ENCODE measurements at regions not wholly inside any gene's neighbourhood (a gene's known extent, or its start where the extent isn't known, plus 50 kb on each side); places are given as distances from the start of the nearest gene placed in this dataset.

DNA sequence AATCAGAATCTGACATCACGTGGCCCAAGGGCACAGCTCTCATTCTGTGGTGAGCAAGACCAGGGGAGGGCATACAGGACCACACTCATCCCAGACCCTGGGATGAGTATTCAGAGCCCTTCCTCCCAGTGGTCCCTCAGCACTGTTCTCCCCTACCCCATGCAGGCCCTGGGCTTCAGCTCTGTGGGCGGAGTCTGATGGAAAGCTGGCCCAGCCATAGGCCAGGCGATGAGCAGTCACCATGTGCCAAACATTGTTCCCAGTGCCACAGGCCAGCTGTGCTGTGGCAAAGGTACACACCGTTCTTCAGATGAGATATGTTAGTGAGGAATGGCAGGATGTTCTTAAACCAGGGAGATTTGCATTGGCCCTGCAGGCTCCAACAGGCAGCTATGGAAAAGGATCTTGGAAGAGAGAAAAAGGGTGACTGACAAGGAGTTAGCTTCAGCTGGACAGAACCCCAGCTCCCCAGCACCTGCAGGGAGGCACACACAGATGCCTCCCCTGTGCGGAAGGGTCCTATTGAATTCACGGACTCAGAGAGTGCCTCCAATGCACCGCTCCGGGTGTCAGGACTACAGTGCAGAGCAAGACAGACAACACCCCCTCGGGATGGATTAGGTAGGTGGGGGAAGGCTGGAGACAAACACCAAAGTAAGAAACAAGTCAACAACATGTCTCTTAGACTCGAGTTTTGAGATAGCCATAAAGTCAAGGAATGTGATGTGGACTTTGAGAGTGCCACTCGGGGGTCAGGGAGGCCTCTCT, 596.0 kb upstream of the MGMT start:
- no peak overlapping the region for H3K4me2 ChIP-seq (ENCODE audit: low read length)
- H3K36me3 ChIP-seq (ENCODE audit: control insufficient read depth, insufficient read depth, low read length), result no peaks in the 10 kb centered on the region
- H3K27ac ChIP-seq, result no peak overlapping the region
- H3K27me3 ChIP-seq (ENCODE audit: control insufficient read depth, insufficient read depth, low read length), result no peaks in the 10 kb centered on the region
- no peak overlapping the region for H3K9ac ChIP-seq
- H3K4me1 ChIP-seq, result no peaks in the 10 kb centered on the region
- H3K4me3 ChIP-seq (ENCODE audit: low read depth, low read length), result no peak overlapping the region
- H3K79me2 ChIP-seq, result no peaks in the 10 kb centered on the region
- no peaks in the 10 kb centered on the region for H3K9me3 ChIP-seq (ENCODE audit: control insufficient read depth, low read length)
- no peak overlapping the region for H2AFZ ChIP-seq
- TF ChIP-seq CTCF (IDR thresholded peaks at IDR 0.05), result no peak

DNA sequence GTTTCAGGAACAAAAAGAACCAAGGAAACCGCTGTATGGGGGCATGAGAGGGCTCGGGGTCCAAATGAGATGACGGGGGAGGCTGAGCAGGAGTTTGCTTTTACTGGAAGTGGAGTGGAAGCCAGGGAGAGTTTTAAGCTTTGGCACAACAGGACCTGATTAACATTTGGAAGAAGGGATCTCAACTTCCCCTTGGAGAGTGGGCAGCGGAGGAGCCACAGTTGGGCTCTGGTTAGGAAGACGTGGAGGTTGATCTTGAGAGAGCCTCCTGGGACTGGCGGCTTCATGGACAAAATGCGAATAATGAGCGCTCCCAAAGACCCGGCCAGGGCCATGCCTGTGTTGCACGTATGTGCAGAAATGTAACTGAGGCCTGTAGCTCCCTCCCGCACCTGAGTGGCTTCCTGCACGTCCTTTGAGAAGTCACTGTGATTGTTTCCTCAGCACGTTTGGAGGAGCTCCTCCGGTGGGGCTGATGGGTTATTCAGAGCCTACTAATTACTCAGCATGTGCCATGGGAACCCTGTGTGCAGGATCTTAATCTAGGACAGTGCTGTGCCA, 595.3 kb upstream of the MGMT start:
- no peaks in the 10 kb centered on the region for H3K4me1 ChIP-seq
- TF ChIP-seq CTCF (IDR thresholded peaks at IDR 0.05), result no peak
- H3K9me3 ChIP-seq (ENCODE audit: control insufficient read depth, low read length), result no peaks in the 10 kb centered on the region
- no peak overlapping the region for H3K4me3 ChIP-seq (ENCODE audit: low read depth, low read length)
- no peak overlapping the region for H2AFZ ChIP-seq
- H3K9ac ChIP-seq, result no peak overlapping the region
- H3K36me3 ChIP-seq (ENCODE audit: control insufficient read depth, insufficient read depth, low read length), result no peaks in the 10 kb centered on the region
- no peak overlapping the region for H3K27ac ChIP-seq
- no peak overlapping the region for H3K4me2 ChIP-seq (ENCODE audit: low read length)
- H3K27me3 ChIP-seq (ENCODE audit: control insufficient read depth, insufficient read depth, low read length), result no peaks in the 10 kb centered on the region
- H3K79me2 ChIP-seq, result no peaks in the 10 kb centered on the region

DNA sequence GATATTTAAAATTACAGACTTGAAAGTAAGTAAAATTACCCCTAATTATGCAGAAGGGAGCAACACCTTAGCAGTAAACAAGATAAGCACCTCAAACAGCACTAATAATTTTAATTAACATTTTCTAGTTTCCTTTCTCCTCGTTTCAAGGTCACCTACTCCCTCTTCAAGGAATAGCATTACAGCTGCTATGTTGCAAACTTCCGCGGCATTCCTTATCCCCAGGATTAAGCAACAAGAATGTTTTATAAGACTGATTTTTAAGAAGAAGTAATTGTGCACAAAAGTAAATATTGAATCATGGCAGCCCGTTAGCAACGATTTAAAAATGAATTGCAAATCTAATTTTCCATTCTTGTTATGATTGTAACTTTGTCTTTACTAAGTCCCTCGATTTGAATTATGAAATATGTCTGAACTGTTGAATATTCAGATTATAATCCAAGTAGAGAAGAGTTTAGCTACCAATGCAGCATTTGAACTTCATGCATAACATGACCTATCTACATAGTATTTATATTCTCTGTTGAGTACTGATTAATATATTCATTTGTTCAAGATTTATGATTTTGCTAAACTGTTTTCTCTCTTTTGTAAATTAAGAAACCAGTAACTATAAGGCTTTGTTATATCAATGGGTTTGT, 593.5 kb upstream of the MGMT start:
- no peak overlapping the region for H3K4me3 ChIP-seq (ENCODE audit: low read depth, low read length)
- H3K27ac ChIP-seq, result no peak overlapping the region
- no peak for TF ChIP-seq CTCF (IDR thresholded peaks at IDR 0.05)
- H3K4me1 ChIP-seq, result no peaks in the 10 kb centered on the region
- H3K36me3 ChIP-seq (ENCODE audit: control insufficient read depth, insufficient read depth, low read length), result no peaks in the 10 kb centered on the region
- no peak overlapping the region for H3K4me2 ChIP-seq (ENCODE audit: low read length)
- H2AFZ ChIP-seq, result no peak overlapping the region
- H3K9ac ChIP-seq, result no peak overlapping the region
- H3K27me3 ChIP-seq (ENCODE audit: control insufficient read depth, insufficient read depth, low read length), result no peaks in the 10 kb centered on the region
- H3K79me2 ChIP-seq, result no peaks in the 10 kb centered on the region
- no peaks in the 10 kb centered on the region for H3K9me3 ChIP-seq (ENCODE audit: control insufficient read depth, low read length)

DNA sequence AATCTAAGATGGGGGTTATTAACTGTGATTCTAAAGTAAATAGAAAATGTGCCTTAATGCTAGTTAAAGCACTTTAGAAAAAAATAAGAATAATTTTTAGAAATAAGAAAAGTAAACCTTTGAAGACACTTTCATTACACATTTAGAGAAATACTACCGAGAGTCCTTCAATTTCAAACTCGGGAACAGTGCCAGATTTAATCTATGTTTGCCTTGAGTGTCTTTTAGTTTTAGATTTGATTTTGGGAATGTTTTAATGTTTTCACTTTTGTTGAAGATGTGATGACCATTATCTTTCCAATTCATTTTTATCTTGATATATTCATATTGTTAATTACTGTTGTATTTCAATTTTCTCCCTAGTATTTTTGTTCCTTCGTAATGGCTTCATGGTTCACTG, 592.7 kb upstream of the MGMT start:
- H3K36me3 ChIP-seq (ENCODE audit: control insufficient read depth, insufficient read depth, low read length), result no peaks in the 10 kb centered on the region
- TF ChIP-seq CTCF (IDR thresholded peaks at IDR 0.05), result no peak

More for the DNA sequence above, 592.7 kb upstream of the MGMT start:
- Histone ChIP-seq H2AFZ (no peak overlapping the region), H3K79me2 (no peaks in the 10 kb centered on the region), H3K27ac (no peak overlapping the region), H3K4me1 (no peaks in the 10 kb centered on the region), H3K4me3 (ENCODE audit: low read depth, low read length) (no peak overlapping the region), H3K4me2 (ENCODE audit: low read length) (no peak overlapping the region), H3K27me3 (ENCODE audit: control insufficient read depth, insufficient read depth, low read length) (no peaks in the 10 kb centered on the region), H3K9ac (no peak overlapping the region), H3K9me3 (ENCODE audit: control insufficient read depth, low read length) (no peaks in the 10 kb centered on the region)

All from parathyroid adenoma (tissue), 2 donors.